Activated CD8-positive, alpha-beta memory T cell treated with anti-CD3 and anti-CD28 coated beads for 24 hours (primary cell): ENCODE measurements at regions not wholly inside any gene's neighbourhood (a gene's known extent, or its start where the extent isn't known, plus 50 kb on each side); places are given as distances from the start of the nearest gene placed in this dataset.

Experiments
- DNase-seq: peaks from one replicate; pipeline ENCODE4 v3.0.0-alpha.2; 2020

DNA sequence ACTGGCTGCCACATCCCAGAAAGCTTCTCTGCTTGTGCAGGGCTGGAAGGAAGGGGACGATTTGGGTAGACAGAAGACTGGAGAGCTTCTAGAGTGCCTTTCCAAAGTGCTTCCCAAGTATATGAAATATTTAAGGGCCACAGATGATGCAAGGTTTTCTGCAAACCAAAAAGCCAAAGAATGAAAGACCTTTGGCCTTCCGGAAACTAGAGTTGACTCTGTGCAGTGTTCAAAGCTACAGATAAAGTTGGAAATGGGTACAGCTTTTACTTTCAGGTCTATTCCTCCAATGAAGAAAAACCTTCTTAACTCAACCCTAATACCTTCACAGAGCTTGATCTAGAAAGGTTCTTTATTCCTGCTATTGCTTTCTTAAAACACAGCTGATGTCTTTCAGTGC is 253.0 kb upstream of the KLHL29 start:
- DNase-seq: no peak

DNA sequence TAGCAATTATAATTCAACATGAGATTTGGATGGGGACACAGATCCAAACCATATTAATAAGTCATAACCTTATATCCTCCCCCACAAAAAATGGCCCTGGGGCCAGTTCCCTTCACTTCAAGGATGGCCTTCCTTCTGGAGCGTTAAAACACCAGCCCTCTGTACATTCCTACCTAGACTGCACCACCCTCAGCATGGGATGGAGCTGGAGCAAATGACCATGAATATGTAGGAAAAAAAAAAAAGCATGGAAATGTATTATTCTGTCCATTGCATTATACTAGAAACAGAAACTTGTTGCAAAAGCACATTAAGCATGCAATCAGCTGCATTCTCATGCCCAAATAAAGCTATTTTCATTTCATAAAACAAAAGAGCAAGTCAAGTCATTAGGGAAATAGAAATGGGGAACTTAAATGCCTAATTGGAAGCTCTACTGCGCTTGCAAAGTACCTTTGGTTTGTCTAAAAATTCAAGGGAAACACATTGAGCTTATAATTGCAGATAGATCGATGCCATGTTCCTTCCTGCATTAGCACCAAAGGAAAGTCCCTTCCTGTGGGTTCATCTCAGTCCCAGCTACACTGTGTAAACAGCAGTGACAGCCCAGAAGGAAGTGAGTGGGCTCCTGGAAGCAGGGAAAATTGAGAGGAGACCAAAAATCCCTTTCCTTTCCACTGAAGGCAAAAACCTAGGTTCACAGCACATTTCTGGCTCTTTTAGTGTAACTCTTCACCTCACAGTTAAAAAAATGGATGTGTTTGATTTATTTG is 252.0 kb upstream of the KLHL29 start:
- no peak for DNase-seq

DNA sequence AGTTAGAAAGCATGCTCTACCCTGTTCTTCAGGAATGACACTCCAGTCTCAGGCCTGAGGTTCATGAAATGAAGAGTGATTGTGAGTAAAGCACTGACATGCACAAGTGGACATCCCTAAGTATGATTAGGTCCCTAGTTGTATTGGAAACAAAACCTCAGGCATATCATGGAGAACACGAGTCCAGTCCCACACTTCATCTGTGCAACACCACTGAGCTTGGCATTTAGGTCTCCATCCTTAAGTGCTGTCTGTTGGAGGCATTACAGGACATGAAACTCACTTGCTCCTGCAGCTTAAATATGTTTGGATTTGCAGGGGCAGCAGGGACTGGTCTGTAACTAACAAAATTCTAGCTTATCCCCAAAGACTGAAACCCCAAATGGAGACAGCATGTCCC is 250.3 kb upstream of the KLHL29 start:
- DNase-seq: no peak

DNA sequence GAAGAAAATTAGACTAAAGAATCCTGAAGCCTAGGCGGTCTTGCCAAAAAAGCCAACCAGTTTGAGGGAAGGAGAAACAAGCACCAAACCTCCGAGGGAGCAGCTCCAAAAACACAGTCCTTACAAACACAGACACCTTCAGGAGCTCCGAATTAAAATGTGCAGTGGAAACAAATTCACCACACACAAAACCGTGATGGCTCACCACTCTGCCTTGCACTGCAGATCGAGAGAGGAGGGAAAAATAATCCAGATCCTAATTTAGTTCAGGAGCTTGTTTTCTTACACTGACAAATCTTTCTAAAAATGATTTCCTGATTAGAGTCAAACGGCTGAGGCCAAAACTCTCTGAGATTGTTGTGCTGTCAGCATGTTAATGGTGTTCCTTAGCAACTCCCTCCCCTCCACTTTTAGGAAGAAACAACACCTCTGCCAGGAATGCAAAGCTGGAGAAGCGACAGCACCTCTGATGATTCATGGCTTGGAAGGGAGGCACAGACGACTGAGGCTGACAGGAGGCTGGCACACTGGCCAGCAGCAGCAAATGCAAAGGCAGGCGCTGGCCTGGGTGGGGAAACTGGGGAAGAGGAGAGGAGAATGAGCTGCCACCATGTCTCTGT is 249.4 kb upstream of the KLHL29 start:
- DNase-seq: no peak

DNA sequence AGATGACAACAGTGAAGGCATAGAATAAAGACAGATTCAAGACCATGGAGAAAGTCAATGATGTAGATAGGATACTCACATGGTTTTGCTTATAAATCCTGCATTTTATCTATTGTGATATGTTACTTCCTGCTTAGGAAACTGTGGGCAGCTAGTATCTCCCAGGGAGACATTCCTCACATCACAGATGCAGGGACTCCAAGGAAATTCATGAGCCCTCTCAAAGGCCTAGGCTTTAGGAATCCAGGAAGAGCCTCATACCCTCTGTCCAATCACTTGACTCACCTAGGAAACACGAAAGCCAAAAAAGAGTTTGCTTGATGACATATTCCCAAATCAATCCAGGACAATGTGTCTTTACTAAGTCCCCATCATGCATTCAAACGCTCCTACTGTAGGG is 247.8 kb upstream of the KLHL29 start:
- no peak for DNase-seq

DNA sequence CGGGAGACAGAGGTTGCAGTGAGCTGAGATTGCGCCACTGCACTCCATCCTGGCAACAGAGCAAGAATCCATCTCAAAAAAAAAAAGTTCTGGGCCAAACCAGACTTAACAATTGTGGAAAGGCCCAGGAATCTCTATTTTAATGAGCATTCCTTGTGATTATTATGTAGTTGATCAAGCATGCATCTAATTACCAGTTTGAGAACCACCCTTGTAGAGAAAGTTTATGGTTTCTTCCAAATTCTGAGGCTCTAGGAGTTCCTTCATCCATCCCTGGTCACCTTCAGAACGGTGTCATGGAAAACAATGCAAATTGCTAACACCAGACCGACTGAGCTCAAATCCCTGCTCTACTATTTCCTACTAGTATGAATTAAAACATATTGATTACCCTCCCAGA is 246.3 kb upstream of the KLHL29 start:
- no peak for DNase-seq

DNA sequence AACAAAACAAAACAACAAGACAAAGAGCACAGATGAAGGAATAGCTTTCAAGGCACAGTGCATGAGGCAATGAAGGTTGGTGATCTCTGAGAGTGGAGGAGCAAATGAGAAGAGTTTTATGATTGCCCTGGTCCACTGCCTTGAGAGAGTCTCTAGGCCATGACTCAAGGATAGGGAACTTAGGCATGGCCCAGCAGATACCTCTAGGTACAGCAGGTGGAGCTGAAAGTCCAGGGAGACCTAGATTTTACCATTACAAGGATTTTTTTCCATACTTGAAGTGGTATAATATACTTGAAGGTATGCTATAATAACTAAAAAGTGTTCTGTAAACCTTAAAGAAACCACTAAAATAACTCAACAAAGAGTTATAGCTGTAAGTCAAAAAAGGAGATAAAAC is 239.5 kb upstream of the KLHL29 start:
- no peak for DNase-seq

DNA sequence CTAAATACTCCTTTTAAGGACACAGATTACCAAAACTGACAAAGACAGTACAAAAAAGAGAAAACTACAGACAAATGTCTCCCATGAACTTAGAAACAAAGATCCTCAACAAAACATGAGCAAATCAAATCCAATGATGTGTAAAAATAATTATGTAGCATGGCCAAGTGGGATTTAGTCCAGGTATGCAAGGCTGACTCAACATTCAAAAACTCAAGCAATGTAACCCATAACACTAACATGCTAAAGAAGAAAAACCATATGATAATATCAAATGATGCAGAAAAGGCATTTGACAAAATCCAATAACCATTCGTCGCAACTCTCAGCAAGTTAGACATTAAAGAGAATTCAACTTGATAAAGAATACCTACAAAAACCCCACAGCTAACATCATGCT is 239.0 kb upstream of the KLHL29 start:
- no peak for DNase-seq

DNA sequence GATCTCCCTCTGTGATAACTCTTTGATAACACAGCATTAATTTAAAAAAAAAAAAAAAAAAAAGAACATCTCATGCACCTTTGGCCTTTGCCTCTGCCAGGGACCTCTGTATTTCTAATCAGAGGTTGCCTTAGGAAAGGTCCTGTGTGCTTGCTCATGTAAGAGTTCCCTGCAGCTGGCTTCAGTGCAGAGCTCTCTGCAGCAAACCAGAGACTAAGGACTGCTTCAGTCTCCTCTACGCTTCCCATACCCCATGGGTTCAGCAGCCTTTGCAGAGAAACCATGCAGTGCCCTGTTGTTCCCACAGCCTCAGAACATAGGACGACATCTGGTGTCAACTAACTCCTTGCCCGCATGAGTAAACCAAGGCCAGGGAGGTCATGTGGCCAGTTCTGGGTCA is 236.6 kb upstream of the KLHL29 start:
- DNase-seq: no peak

DNA sequence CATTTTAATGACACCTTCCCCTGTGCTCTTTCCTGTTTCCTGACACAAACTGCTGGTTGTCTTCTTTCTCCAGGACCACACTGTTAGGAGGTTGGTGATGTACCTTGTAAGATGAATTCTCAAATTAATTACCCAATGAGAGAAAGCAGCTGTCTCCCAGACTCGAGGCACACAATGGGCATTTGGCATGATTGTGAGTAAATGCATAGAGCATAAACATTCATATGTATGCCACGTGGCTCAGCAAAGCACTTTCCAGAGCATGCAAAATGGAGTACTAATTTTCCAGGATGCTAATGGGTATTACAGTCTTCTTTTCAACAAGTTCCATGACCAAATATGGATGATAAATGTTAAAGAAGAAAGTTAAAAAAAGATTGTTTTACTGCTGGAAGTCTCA is 235.2 kb upstream of the KLHL29 start:
- DNase-seq: no peak

DNA sequence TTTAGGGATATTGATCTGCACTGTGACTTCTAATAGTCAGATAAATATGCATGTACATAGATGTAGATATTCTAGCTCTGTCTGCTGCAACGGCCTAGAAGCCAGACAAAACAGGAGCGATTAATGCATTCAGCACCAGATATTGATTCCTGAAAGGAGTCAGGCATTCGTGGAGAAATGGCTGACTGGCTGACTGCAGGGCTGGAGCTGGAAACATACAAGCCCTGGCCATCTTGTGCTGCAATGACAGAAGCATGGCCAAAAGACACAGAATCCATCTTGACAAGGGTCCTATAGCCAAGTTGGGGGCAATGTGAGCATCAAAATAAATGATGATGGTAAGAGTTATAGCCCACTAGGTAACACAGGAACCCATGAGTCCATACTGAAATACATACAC is 231.5 kb upstream of the KLHL29 start:
- DNase-seq: no peak

DNA sequence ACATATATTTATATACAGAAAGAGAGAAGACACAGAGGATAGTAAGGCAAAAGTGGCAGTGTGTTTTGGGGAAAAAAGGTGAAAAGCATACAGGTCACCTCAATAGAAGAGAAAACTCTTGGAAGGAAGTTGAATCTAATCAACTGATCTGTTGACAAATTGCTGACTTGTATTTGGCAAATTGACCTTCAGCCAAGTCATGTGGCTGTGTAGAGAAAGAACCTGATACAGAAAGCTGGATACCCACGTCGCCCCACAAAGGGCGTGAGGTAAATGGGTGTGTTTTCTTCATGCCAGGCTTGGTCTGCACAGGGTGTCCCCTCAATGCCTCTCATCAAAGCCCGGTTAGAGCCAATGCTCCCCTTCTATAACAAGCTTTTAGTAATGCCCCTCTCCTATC is 230.0 kb upstream of the KLHL29 start:
- no peak for DNase-seq

DNA sequence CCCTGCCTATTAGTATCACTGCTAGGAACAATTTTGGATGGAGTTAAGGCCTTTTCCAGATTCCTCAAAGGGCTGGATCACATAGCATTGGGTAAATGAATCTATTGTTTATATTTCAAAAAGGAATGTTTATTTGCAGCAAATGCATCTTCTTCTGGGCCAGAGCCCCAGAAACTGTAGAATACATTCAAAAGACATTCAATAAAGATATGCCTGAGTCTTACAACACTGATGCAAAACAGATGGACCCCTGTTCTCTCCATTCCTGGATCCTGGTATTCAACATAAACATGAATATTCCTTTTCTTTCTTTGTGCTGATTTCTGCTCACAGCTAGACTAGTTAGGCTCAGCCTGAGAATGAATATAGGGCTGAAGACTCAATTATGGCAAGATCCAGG is 227.2 kb upstream of the KLHL29 start:
- no peak for DNase-seq

DNA sequence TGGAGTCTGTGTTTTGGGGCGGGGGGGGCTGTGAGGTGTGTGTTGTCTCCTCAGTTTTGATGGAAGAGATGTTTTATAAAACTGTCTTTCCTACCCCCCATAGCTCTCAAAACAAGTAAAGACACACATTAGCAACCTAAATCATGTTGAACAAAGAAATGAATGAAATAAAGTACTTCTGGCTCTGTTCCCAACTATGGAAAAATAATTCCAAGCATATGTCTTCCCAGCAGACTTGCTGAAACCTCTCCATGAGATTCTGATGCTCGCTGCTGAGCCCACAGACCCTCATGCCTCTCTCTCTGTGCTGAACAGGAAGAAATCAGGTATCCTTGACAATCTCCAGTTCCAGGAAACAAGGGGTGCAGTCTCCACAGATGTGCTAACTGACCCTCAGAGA is 226.7 kb upstream of the KLHL29 start:
- DNase-seq: no peak

DNA sequence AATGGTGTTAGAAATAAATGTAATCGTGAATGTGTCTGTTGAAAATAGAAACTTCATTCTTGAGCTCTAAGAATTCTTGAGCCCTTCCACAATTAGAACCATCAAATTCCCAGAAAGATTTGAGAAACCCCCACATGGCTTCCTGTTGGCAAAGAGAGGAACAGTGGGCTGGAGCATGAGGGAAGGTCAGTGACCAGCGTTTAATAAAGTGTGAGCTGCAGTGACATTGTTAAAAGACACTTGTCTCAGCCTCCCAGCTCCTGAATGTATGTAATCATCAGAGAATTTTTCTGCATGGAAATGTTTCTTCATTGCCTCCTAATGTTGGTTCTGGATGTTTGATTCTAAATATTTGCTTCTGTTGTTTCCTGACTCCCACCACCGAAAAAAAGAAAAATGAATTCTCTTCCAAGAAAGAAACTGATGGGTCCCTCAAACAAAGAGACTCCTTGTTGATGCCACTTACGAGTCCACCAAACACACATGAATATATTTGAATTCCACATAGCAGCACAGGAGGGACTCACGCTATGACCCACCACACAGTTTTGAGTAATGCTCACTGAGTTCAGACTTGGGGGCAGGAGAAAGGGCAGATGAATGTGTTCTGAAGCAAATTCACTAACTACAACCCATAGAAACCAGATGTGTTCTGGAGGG is 225.1 kb upstream of the KLHL29 start:
- DNase-seq: no peak

DNA sequence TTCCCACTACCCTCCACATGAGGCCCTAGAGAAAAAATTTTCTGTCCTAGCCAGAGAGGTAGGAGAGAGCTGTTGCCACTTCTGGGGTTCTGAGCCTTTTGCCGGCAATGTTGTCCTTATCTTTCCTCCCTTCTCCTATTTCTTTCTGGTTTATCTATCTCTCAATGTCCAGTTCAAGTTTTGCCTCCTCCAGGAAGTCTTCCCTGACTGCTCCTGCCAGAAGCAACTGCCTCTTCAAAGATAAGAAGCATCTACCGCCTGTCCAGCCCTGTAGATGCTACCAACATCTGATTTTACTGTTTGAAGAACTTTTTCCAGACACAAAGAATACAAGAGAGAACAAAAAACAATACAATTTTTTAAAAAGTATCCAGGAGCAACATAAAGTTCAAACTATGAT is 220.8 kb upstream of the KLHL29 start:
- DNase-seq: no peak

DNA sequence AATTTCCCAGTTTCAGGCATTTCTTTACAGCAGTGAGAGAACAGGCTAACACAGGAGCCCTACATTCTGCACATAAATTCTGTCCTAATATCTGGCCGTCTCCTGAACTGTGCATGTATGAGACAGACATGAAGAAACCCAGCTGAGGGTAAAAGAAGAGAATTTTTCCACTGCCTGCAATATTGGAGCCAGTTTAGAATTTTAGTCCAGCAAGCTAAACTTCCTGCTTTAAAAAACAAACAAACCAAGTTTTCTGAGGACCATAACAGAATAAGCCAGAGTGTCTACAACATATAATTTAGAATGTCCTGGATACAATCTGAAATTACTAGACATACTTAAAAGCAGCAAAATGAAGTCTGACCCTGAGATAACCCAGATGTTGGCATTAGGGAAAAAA is 215.1 kb upstream of the KLHL29 start:
- DNase-seq: no peak

DNA sequence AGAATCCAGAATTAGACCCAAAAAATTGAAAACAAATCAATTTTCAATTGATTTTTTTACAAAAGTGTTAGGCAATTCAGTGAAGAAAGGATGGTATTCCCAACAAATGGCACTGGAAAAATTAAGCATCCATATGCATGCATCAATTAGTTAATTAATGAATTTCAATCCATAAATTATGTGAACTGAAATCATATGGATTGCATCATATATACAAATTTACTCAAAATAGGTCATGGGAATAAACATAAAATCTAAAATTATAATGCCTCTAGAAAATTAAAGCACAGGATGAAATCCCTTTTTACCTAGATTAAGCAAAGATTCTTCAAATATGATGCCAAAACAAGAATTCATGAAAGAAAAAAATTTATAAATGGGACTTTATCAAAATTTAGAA is 213.9 kb upstream of the KLHL29 start:
- DNase-seq: no peak

DNA sequence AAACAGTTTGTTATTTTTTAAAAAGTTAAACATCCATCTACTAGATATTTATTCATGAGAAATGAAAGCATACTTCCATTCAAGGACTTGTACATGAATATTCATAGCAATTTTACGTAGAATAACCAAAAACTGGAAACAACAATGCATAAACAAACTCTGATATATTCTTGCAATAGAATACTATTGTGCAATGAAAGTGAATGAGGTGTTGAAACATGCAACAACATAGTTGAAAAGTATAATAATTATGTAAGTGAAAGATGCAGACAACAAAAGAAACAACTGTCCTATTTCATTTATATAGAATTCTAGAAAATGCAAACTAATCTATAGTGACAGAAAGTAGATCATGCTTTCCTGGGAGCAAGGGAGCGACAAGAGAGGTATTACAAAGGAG is 206.6 kb upstream of the KLHL29 start:
- DNase-seq: no peak

DNA sequence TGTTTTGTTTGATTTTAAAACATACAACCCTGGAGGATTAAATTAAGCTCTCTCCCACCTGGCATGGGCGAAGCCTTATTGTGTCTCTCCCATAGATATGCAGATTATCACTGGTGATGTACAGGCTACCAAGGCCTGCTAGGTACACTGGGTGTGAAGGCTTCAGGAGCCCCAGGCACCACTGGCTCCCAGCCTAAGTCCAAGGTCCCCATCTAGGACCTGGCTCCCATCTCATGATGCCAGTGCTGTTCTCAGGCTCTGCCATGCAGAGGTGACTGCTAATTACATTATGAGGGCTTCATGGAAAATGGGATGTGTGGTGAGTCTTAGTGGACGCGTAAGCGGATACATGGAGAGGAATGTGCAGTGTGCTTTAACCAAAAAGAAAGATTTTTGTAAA is 201.2 kb upstream of the KLHL29 start:
- DNase-seq: no peak

DNA sequence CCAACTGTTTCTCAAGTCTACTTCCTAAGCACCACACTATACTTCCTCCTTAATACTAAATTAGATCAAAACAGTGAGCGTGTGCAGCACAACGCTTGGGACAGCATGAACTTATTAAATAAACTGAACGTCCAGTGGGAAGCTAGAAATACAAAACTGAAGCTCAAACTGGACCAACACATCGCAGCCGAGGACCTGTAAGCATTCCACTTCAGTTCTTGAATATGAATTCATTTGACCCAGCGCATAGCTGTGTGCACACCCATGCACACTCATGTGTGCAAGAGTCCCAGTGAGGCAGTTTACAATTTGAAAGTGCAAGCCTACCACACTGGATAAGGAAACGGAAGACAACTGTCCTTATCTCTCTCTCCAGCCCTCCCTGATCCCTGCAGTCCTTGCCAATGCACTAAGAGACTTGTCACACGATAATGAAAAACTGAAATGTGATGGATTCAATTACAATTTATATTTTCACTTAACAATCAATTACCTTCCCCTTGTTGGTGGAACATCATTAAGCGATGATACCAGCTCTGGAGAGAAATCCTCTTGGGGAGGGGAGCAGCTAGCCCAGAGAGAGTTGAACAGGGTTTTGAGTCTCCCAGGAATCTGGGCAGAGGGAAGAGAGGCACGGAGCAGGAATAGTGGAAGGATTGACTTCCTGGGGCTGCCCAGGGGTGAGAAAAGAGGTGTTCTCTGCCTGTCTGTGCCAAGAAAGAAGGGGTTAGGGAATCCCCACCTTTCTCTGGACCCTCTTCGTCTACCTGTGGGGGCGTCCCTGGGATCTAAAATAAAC is 186.5 kb upstream of the KLHL29 start:
- no peak for DNase-seq

DNA sequence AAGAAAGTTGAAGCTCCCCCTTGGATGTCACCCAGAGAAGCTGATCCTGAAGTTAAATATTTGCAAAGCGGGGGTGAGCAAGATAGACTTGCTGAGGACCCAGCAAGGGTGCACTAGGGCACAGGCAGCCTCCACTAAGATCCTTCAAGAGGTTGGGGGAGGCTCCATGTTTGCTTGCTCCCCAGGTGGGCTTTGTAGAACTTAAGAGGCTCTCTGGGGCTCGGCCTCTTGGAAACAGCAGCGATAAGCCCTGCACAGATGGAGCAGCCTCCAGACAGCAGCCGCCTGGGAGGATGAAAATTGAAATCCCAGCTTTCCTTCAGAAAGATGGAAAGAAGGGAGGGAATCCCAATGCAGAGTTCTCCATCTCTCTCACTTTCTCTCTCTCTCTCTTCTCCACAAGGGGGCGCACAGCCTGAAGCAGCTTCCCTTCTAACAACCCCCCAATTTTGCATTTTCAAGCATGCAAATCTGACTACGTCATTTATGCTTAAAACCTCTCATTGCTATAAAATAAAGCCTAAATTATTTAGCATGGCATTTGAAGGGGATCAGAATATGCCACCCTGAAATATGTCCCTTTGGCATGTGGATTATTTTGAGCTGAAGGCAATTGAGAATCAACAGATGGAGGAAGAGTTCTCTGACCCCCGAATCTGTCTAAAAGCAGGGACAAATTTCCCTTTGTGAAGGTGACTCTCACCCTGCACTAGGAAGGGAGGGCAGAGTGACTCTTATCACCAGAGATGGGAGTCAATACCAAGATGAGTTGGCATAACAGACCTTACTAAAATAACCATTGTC is 185.7 kb upstream of the KLHL29 start:
- no peak for DNase-seq
